Renal cortex interstitium (tissue), 11 donors: ENCODE measurements at regions not wholly inside any gene's neighbourhood (a gene's known extent, or its start where the extent isn't known, plus 50 kb on each side); places are given as distances from the start of the nearest gene placed in this dataset.
"Not testable (repeated sequence)": the region's sequence is repeated elsewhere in the genome, so short reads cannot be mapped to it uniquely, and the experiment has no call there.

Experiments used
- DNase-seq, 11 donors: peaks; one replicate each; pipeline ENCODE4 v3.0.0-alpha.2; 2013; ENCODE audit warnings: low read depth in 9 of 11, low spot score in 4 of 11; ENCODE audit errors: extremely low read depth in 1 of 11

DNA sequence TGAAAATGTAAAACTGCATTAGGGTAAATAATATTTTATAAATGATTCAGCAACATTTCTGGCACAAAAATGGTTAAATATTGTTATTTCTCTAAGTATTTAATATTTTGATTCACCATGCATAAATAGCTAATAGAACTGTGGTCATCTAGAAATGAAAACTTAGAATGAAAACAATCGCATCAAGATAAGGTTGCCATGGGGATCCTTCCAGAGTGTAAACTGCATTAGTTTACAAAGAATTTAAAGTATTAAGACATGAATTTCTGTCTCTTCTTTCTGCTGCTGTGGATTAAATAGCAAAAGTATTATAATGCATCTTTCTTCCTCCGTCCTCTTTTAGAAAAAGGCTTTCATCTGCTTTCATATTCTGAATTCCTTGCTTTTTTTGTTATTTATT, 1064.6 kb upstream of the SLIT2 start:
- DNase-seq, result peak in 9 of 11 donors; percentile 15 to 63 (median 38)

DNA sequence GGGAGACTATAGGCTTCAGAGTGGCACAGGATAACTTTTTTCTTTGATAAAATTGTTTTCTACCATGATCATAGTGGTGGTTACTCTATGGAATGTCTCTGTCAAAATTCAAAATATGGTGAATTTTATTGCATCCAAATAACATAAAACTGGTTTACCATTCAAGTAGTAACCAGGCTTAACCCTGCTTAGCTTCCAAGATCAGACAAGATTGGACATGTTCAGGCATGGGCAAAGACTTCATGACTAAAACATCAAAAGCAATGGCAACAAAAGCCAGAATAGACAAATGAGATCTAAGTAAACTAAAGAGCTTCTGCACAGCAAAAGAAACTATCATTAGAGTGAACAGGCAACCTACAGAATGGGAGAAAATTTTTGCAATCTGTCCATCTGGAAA, 1070.1 kb upstream of the SLIT2 start:
- DNase-seq, result not testable (repeated sequence)

DNA sequence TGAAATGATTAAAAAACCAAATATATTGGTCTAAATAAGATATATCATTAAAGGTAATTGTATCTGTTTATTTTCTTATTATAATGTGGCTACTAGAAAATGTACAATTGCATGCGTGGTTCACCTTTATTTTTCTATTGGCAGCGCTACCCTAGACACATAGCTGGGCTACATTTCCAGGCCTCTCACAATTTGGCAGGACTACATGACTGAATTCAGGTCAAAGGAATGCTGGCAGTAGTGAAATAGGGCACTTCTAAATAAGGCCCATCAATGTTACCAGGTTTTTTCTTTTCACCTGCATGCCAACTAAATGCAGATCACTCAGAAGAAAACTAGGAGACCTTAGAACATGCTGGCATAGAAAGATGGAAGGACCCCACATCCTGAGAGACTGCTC, 1072.9 kb upstream of the SLIT2 start:
- DNase-seq, result no peak

DNA sequence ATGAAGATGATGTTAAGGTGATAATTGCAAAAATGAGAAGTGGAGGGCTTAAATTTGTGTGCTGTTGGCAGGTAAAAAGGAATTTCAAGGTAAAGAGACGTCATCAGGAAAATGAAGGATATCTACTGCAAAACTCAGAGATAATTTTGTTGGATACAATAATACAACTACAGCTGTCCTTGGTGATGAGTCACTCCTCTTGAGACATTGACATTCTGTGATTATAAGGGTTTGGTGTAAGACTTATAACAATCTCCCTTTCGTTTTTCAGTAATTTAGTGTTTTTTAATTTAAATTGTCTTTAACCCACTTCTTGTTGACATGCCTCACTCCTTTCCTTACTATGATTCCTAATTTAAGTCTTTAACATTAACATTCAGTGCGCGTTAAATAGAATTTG, 1074.1 kb upstream of the SLIT2 start:
- no peak for DNase-seq

DNA sequence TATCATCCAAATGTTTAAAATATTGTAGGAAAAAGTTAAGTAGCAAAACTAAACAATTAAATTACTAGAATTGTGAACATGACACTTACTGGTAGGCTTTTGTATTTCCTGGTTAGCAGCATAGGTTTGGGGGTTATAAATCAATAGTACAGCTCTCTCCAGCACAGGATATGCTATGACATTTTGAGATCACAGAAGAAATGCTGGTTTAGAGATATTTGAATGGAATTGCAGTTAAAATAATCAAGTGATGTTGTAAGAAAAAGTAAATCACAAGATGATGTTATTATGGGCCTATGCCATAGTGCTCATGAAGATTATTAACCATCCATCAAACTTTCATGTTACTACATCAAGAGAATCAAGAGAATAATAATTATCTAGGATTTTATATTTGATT, 1079.9 kb upstream of the SLIT2 start:
- no peak for DNase-seq

DNA sequence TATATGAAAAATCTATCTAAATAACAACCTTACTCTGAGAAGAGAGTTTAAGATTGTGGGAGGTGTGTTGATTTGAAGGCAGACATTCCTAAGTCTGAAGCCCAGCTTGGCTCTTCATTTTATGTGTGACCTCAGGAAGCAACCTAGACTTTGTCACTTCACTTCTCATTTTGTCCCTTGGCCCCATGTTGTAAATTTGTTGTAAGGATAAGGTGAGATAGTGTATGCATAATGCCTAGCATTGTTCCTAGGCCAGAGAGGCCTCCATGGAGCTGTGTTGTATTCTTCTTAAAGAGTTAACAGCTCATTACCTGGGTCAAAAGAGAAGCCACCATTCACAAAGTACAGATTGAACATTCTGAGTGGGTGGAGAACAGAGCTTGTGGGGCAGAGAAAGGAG, 1084.4 kb upstream of the SLIT2 start:
- no peak for DNase-seq

DNA sequence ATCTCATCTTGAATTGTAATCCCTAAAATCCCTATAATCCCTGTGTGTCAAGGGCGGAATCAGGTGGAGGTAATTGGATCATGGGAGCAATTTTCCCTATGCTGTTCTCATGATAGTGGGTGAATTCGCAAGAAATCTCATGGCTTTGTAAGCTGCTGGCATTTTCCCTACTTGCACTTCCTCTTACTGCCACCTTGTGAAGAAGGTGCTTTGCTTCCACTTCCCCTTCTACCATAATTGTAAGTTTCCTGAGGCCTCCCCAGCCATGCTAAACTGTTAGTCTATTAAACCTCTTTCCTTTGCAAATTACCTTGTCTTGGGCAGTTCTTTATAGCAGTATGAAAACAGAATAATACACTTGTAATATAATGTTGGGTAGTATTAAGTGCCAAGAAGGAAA, 1087.4 kb upstream of the SLIT2 start:
- no peak for DNase-seq

DNA sequence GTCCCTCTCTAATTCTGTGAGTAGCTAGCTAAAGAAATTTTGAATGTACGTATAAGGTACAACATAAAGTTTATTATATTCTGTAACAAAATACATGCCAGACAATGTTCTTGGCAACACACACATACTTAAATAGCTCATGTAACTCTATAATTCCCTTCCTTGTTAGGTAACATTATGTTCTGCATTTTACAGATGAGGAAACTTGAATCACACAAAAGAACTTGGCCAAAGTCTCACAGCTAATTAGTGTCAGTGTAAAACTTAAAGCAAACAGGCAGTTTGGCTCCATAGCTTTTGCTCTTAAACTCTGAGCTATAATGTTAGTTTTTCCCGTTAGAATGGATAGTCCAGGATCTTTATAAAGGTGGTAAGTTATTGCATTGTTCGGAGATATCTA, 1091.8 kb upstream of the SLIT2 start:
- DNase-seq, result no peak

DNA sequence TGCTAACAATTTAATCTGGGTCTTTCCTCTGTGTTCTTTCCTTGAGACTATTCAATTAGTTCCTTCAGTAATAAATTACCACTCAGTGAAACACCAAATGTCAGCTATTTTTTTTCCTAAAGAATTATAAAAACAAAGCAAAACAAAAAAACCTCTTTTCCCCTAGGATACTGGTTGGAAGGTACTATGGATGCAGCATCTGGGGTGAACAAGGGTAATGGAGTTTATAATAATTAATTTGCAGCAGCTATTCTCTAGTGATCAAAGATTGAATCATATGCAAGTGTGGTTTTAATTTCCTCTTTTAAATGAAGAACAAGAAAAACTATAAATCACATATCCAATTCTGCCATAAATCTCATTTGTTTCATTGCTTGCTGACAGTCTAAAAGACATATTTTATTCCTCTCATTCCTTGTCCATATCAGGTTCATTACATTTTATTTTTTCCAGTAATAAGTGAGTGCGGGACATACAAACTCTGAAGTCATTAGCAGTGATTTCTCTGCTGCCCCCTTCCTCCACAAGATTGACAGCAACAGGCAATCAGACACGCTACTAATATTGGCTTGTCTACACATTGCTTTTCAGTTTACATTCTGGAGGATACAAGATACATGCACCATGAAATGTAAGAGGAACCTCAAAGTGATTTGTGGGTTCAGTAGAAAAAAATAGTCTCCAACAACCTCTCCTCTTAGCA, 1093.4 kb upstream of the SLIT2 start:
- DNase-seq, result no peak

DNA sequence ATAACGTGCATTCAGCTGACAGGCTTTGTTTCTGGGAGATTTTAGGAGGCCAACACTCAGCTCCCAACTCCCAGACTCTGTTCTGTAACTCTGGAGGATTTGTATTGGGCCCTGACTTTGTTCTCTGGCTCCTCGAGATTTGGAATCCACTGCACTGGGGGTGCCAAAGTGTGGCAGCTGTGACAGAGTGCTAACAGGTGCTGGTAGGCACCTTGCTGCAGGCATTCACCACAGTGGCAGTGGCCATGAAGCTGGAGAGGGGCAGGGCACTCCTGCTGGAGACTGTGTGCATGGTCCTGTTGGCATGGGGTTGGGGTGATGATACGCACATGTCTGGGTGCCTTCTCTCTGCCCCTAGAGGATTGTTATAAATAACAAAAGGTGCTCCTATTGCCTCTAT, 1094.9 kb upstream of the SLIT2 start:
- no peak for DNase-seq

DNA sequence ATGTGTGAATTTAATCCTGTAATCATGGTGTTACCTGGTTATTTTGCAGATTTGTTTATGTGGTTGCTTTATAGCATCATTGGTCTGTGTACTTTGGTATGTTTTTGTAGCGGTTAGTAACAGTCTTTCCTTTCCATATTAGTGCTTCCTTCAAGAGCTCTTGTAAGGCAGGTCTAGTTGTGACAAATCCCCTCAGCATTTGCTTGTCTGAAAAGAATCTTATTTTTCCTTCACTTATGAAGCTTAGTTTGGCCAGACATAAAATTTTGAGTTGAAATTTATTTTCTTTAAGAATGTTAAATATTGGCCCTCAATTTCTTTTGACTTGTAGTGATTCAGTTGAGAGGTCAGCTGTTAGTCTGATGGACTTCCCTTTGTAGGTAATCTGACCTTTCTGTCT, 1096.1 kb upstream of the SLIT2 start:
- no peak for DNase-seq

DNA sequence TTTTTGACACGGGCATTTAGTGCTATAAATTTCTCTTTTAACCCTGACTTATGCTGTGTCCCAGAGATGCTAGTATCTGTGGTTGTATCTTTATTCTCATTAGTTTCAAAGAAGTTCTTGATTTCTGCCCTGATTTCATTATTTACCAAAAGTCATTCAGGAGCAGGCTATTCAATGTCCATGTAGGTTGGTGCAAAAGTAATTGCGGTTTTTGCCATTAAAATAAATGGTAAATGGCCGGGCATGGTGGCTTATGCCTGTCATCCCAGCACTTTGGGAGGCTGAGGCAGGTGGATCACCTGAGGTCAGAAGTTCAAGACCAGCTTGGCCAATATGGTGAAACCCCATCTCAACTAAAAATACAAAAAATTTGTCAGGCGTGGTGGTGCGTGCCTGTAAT, 1097.4 kb upstream of the SLIT2 start:
- not testable (repeated sequence) for DNase-seq

DNA sequence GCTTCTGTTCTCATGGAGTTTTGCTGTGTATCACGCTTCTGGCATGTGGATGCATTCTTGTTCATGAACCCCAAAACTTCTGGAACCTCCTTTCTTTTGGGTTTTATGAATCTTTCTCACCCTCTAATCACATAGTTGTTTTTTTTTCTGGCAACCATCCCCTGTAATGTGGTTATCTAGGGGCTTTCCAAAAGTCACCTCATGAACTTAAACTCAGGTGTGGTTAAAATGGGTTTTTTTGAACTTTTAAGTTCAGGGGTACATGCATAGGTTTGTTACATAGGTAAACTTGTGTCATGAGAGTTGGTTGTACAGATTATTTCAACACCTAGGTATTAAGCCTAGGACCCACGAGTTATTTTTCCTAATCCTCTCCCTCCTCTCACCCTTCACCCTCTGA, 1099.4 kb upstream of the SLIT2 start:
- DNase-seq, result no peak

DNA sequence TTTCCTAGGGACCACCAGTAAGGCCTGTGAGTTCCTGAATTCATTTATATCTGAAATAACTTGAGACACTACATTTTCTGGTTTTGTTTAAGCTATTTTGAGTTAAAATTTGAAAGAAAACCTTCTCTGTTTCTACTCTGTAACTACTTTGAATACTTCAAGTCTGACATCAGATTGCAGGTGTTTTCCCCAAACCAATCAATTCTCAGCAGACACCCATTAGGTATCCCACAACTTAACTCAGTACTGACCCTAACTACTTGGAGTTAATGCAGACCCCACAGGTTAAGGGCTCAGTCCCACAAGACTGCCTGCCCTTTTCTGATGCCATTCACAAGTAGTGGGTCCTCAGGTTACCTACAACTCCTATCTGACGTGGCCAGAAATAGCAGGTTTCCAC, 1100.0 kb upstream of the SLIT2 start:
- DNase-seq, result no peak

DNA sequence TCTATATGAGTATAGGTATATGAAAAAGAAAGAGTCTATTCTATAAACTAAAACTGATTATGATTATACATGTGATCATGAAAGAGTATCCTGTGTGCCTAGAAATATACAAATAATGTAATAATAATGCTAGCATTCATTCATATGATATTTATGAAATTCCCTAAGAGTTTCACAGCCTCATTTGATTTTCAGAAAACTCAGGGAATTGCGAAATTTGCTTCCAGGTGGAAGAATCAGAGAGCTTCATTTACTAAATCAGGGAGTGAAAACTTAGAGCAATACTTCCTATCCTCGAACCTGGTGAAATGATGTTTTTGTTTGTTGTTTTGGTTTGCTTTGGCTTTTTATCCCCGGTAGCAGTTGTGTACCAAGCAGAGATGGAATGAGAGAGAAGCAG, 1105.7 kb upstream of the SLIT2 start:
- DNase-seq, result no peak

DNA sequence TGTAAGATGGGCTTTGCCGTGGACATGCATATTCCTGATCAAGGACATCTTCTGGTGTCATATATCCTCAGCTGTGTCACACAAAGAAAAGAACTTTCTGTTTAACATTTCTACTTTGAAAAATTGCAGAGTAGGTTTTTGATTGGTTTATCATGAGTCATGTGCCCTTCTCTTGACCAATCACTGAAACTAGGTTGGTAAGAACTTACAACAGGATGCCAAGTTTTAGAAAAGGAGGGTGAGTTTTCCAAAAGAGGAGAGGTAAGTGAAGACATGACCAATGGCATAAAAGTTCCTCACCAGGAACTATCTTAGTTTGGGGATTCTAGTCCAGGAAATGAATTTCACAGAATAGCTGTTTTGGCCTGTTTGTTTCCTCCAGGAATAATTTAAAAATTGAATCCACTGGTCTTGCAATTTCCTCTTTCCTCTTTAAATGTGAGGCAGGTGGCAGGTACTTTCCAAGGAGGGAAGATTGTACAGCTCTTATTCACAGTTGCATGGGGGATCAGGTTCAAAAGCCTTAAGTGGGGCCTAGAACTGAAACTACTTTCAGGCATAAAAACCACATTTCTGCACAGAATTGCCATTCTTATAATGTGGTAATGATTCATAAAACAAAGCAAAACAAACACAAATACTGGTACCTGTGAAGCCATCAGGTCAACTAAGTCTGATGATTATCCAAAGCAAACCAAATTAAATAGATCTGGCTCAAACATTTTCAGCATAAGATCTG, 1114.5 kb upstream of the LCORL start:
- DNase-seq, result no peak

DNA sequence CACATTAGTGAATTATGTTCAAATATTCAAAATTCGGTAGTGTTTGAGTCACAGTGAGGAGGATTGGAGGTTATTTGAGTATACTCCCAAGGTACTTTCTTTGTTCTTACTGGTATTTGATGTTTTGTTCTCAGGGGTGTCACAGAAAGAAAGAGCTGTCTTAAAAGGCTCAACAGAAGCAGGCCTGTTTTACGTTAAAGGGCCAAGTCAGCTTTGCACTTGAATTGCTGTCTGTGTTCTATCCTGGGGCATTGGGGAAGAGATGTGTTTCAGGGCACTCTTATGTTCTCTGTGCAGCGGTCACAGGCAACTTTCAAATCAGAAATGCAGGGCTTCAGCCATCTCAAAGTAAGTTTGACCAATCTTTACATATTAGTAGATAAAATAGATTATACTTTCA, 1113.1 kb upstream of the LCORL start:
- DNase-seq, result no peak

DNA sequence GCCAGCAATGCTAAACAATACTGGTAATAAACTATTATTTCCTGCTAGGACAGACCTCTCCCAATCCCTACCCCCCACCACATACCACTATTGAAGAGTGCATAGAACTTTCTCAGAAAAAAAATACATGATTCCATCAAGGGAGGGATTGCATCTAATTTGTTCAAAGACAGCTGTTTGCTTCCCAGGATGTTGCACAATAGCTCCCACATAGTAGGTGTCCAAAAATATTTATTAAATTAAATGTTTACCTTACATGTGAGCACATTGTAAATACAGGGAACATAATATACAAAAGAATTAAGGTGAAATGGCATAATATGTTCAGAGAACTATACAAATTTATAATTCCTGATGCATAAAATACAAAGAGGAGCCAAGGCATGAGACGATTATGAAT, 1111.8 kb upstream of the LCORL start:
- no peak for DNase-seq

DNA sequence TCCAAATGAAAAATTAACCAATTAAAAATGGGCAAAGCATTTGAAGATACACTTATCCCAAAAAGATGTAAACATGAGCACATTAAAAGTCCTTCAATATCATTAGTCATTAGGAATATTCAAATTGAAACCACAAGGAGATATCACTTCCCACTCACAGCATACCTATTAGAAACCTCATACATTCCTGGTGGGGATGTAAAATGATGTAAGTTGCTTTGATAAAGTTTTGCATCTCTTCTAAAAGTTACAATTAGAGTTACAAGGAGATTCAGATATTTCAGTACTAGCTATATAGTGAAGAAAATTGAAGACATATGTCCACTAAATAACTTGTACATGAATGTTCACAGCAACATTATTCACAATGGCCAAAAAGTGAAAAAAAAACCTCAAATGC, 1109.3 kb upstream of the LCORL start:
- DNase-seq, result no peak

DNA sequence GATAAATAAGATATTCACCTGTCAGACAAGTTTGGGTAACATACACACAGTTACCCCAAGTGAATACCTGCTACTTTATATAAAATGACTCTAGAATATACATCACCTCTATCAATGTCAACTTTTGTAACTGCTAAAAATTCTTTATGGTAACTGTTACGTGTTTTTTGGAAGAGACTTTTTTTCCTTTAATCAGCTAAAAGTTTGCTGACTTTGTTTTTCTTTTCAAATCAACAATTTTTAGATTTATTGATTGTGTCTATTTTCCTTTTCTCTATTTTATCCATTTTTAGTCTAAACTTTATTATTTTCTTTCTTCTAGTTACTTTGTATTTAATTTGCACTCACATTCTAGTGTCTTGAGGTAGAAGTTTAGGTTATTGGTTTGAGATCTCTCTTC, 1106.6 kb upstream of the LCORL start:
- no peak for DNase-seq

DNA sequence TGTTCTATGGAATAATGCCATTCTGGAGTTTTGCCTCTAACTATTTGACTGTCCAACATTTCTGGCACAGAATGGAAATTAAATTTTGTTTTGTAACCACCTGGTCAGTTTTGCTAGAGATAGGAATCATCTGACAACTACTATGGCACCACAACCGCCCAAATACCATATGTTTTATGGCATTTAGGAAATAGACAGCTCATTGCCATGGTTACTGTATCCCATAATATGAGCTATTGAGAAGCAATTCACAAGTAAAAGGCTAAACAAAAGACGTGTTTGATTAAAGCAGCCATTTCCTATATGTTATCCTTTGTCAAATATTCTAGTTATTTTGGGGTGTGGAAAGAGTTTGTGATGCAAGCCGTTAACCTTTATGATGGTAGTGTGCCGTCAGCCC, 1105.3 kb upstream of the LCORL start:
- DNase-seq, result no peak
